ENCODE measurements at regions not wholly inside any gene's neighbourhood (a gene's known extent, or its start where the extent isn't known, plus 50 kb on each side); places are given as distances from the start of the nearest gene placed in this dataset.

GRCh38 chr1:30416221-30416820 lies 307.1 kb downstream of the MATN1 start:
- Mint-ChIP-seq H3K36me3 (ENCODE audit: insufficient read depth, unreplicated experiment) (no peaks in the 10 kb centered on the region), H3K27me3 (ENCODE audit: insufficient read depth, unreplicated experiment) (peaks cover 3% of the 10 kb centered on the region), H3K4me1 (ENCODE audit: low read depth, unreplicated experiment) (no peaks in the 10 kb centered on the region), H3K27ac (ENCODE audit: unreplicated experiment) (no peak overlapping the region), H3K9me3 (ENCODE audit: unreplicated experiment) (no peaks in the 10 kb centered on the region), H3K4me3 (ENCODE audit: unreplicated experiment) (no peak overlapping the region)
- intact Hi-C loops (cut with micrococcal nuclease; ENCODE audit: unreplicated experiment): no loop called here
- Histone ChIP-seq H3K36me3 (ENCODE audit: control insufficient read depth, insufficient read depth, low read length) (no peaks in the 10 kb centered on the region), H3K4me1 (no peaks in the 10 kb centered on the region), H3K27me3 (replicated peaks; ENCODE audit: control insufficient read depth, insufficient read depth, low read length) (no peaks in the 10 kb centered on the region; the same call in 1 of the 2 replicates), H3K4me3 (ENCODE audit: low read depth, low read length) (no peak overlapping the region), H3K9me3 (no peaks in the 10 kb centered on the region)
- TF ChIP-seq, protein P1, sequence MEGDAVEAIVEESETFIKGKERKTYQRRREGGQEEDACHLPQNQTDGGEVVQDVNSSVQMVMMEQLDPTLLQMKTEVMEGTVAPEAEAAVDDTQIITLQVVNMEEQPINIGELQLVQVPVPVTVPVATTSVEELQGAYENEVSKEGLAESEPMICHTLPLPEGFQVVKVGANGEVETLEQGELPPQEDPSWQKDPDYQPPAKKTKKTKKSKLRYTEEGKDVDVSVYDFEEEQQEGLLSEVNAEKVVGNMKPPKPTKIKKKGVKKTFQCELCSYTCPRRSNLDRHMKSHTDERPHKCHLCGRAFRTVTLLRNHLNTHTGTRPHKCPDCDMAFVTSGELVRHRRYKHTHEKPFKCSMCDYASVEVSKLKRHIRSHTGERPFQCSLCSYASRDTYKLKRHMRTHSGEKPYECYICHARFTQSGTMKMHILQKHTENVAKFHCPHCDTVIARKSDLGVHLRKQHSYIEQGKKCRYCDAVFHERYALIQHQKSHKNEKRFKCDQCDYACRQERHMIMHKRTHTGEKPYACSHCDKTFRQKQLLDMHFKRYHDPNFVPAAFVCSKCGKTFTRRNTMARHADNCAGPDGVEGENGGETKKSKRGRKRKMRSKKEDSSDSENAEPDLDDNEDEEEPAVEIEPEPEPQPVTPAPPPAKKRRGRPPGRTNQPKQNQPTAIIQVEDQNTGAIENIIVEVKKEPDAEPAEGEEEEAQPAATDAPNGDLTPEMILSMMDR (IDR thresholded peaks at IDR 0.05; ENCODE audit: insufficient read depth in 1 of 2, low read depth in 1 of 2, low read length in 1 of 2, severe bottlenecking in 1 of 2, unreplicated experiment in 1 of 2): no peak
- DNase-seq: no peak
- no TSS peak for BruUV-seq (replicated peaks)
- POLR2A ChIA-PET: no interaction called here
- CTCF ChIA-PET: no interaction called here

- Histone ChIP-seq H3K27me3 (replicated peaks; ENCODE audit: control insufficient read depth, insufficient read depth, low read length) (no peaks in the 10 kb centered on the region; the same call in 1 of the 2 replicates), H3K4me1 (no peaks in the 10 kb centered on the region), H3K36me3 (ENCODE audit: control insufficient read depth, insufficient read depth, low read length) (no peaks in the 10 kb centered on the region), H3K9me3 (no peaks in the 10 kb centered on the region), H3K4me3 (ENCODE audit: low read depth, low read length) (no peak overlapping the region)
- H3K27ac Mint-ChIP-seq (ENCODE audit: unreplicated experiment): no peak overlapping the region
- H3K4me3 Mint-ChIP-seq (ENCODE audit: unreplicated experiment): no peak overlapping the region
- intact Hi-C loops (cut with micrococcal nuclease; ENCODE audit: unreplicated experiment): no loop called here
- DNase-seq: no peak
- TF ChIP-seq, protein P1 (IDR thresholded peaks at IDR 0.05; ENCODE audit: insufficient read depth in 1 of 2, low read depth in 1 of 2, low read length in 1 of 2, severe bottlenecking in 1 of 2, unreplicated experiment in 1 of 2): no peak
- H3K36me3 Mint-ChIP-seq (ENCODE audit: insufficient read depth, unreplicated experiment): no peaks in the 10 kb centered on the region
- ChIA-PET CTCF (no interaction called here), POLR2A (no interaction called here)
- H3K27me3 Mint-ChIP-seq (ENCODE audit: insufficient read depth, unreplicated experiment): peaks cover 4% of the 10 kb centered on the region
- no peaks in the 10 kb centered on the region for H3K9me3 Mint-ChIP-seq (ENCODE audit: unreplicated experiment)
- BruUV-seq (replicated peaks): no TSS peak
- no peaks in the 10 kb centered on the region for H3K4me1 Mint-ChIP-seq (ENCODE audit: low read depth, unreplicated experiment)
Observed at GRCh38 chr1:30415171-30415940, 308.0 kb downstream of the MATN1 start.

DNA sequence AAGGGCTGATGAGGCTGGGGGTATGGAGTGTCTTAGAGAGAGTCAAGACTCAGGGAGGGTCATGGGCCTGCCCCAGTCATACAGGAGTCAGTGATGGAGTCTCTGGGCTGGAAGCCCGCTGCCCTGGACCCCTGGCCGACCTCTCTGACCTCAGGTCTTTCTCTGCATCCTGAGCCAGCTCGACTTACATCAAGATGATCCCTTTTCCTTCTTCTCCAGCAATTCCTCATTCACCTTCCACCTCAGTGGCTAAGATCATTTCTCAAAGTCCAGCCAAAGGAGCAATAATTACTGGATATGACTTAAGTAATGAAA lies 308.6 kb downstream of the MATN1 start:
- Mint-ChIP-seq H3K27ac (ENCODE audit: unreplicated experiment) (no peak overlapping the region), H3K4me1 (ENCODE audit: low read depth, unreplicated experiment) (no peaks in the 10 kb centered on the region), H3K4me3 (ENCODE audit: unreplicated experiment) (no peak overlapping the region), H3K27me3 (ENCODE audit: insufficient read depth, unreplicated experiment) (peaks cover 4% of the 10 kb centered on the region), H3K9me3 (ENCODE audit: unreplicated experiment) (no peaks in the 10 kb centered on the region), H3K36me3 (ENCODE audit: insufficient read depth, unreplicated experiment) (no peaks in the 10 kb centered on the region)
- Histone ChIP-seq H3K36me3 (ENCODE audit: control insufficient read depth, insufficient read depth, low read length) (no peaks in the 10 kb centered on the region), H3K4me3 (ENCODE audit: low read depth, low read length) (no peak overlapping the region), H3K9me3 (no peaks in the 10 kb centered on the region), H3K27me3 (replicated peaks; ENCODE audit: control insufficient read depth, insufficient read depth, low read length) (no peaks in the 10 kb centered on the region; the same call in 1 of the 2 replicates), H3K4me1 (no peaks in the 10 kb centered on the region)
- TF ChIP-seq, protein P1 (IDR thresholded peaks at IDR 0.05; ENCODE audit: insufficient read depth in 1 of 2, low read depth in 1 of 2, low read length in 1 of 2, severe bottlenecking in 1 of 2, unreplicated experiment in 1 of 2): no peak
- DNase-seq: no peak
- BruUV-seq (replicated peaks): no TSS peak
- POLR2A ChIA-PET: no interaction called here
- CTCF ChIA-PET: no interaction called here
- intact Hi-C loops (cut with micrococcal nuclease; ENCODE audit: unreplicated experiment): no loop called here
